ENCODE measurements at regions not wholly inside any gene's neighbourhood (a gene's known extent, or its start where the extent isn't known, plus 50 kb on each side); places are given as distances from the start of the nearest gene placed in this dataset.

GRCh38 chr3:27542476-27542875, 58.3 kb upstream of the SLC4A7 start:
- DNase-seq (ENCODE audit: low read depth) = peak; percentile 46
- TF ChIP-seq CTCF (conservative IDR thresholded peaks at IDR 0.05; ENCODE audit: control insufficient read depth, insufficient read depth, low read depth, low read length) = no peak
- H3K4me3 ChIP-seq (ENCODE audit: control insufficient read depth, low read depth, low read length) = no peak overlapping the region

GRCh38 chr3:27540231-27540630, 56.0 kb upstream of the SLC4A7 start:
- no peak overlapping the region for H3K4me3 ChIP-seq (ENCODE audit: control insufficient read depth, low read depth, low read length)
- no peak for DNase-seq (ENCODE audit: low read depth)
- TF ChIP-seq CTCF (conservative IDR thresholded peaks at IDR 0.05; ENCODE audit: control insufficient read depth, insufficient read depth, low read depth, low read length) = no peak

GRCh38 chr3:27536491-27536890, 52.3 kb upstream of the SLC4A7 start:
- no peak for TF ChIP-seq CTCF (conservative IDR thresholded peaks at IDR 0.05; ENCODE audit: control insufficient read depth, insufficient read depth, low read depth, low read length)
- no peak for DNase-seq (ENCODE audit: low read depth)
- no peak overlapping the region for H3K4me3 ChIP-seq (ENCODE audit: control insufficient read depth, low read depth, low read length)

GRCh38 chr3:27535809-27536392, 51.7 kb upstream of the SLC4A7 start:
- DNase-seq (ENCODE audit: low read depth) = peak; percentile 44
- no peak overlapping the region for H3K4me3 ChIP-seq (ENCODE audit: control insufficient read depth, low read depth, low read length)
- no peak for TF ChIP-seq CTCF (conservative IDR thresholded peaks at IDR 0.05; ENCODE audit: control insufficient read depth, insufficient read depth, low read depth, low read length)

- peak; percentile 100 for DNase-seq (ENCODE audit: low read depth)
- peak; percentile 78 for TF ChIP-seq CTCF (conservative IDR thresholded peaks at IDR 0.05; ENCODE audit: control insufficient read depth, insufficient read depth, low read depth, low read length)
- no peak overlapping the region for H3K4me3 ChIP-seq (ENCODE audit: control insufficient read depth, low read depth, low read length)
Observed at GRCh38 chr3:27533718-27534573, 49.8 kb upstream of the SLC4A7 start.
